NCI-H226 (cell line): ENCODE measurements at regions not wholly inside any gene's neighbourhood (a gene's known extent, or its start where the extent isn't known, plus 50 kb on each side); places are given as distances from the start of the nearest gene placed in this dataset.

ENCODE experiments used
- DNase-seq: peaks from one replicate; pipeline ENCODE4 v3.0.0-alpha.2; 2015

- DNase-seq, result no peak
These were observed 87.4 kb upstream of the PAPPA start for GRCh38 chr9:116066221-116066620.

- no peak for DNase-seq
These were observed 86.0 kb upstream of the PAPPA start for GRCh38 chr9:116067566-116067965.

DNA sequence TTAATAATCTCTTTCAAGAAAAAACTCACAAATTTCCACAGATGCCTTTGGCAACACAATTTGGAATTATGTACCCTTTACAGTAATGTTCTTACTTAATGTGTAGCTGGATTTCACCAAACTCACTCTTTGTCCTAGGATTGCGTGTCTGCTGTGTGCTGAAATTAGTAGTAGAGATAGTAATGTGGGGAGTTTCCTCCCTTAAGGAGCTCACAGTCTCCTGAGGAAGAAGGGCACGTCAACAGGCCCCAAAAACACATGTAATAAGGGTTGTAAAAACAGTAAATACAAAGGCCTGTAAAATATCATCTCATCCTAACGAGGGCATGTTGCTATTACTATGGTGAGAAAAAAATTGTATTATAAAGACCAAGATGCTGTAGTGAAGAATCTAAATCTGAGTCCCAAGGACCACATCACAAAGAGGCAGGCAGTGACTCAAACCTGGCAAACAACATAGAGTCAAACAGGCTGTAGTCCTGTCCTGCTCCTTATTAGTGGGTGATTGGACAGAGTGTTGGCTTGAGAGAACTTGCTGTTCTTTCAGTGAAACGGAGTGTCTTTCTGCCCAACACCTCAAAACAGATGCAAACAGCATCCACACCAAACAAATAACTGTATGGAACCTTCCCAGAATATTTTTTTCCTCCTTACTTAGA, 83.2 kb upstream of the PAPPA start:
- DNase-seq, result no peak

DNA sequence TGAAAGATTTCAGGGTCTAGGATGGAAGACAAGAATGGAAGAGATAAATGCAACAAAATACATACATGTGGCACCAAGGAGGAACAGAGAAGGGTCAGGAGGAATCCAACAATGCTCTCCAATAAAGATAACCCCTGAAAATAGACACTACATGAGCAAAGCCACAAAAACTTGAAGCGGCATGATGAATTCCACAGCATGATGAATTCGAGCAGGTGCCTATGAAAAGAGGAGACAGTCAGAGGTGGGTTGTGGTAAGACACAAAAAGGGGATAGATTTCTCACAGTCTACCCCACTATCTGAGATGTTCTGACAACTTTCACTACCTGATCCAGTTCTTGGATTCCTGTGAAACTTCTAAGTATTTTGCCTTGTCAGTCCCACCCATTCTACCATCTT, 81.5 kb upstream of the PAPPA start:
- DNase-seq, result no peak

DNA sequence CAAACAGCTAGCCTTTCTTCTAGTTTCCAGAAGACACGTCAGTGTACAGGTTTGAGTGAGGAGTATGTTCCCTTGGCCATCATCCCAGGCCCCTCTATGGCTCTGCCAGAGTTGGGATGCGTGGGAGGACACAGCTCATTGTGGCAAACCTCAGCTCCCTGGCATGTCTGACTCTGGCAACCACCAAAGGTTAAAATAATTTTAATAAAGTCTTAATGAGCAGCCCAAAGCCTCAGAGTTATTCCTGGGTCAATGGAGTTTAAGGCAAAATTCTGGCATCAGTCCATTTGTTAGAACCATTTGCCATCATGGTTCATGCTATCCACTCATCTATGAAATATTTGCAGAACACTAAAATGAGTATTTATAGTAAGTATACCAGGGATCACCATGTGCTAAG, 79.8 kb upstream of the PAPPA start:
- DNase-seq, result peak; percentile 9

- peak; percentile 53 for DNase-seq
These were observed 78.9 kb upstream of the PAPPA start for GRCh38 chr9:116074658-116075057.

DNA sequence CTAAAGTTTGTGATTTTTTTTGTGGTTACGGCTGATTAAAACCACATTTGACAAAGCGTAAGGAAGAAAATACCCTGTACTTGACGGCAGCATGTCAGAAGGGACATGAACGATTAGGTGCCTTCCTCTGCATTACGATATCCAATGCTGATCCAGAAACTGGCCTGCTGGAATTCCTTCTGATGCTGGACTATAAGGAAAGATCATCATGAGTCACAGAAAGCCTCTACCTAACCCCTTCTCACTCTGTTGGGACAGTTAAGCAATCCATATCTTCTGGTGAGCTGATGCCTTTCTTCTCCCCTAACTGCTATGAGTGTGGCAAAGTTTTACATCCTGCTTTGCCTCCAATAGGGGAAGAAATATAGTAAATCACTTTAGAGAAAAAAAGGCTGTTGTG, 78.4 kb upstream of the PAPPA start:
- peak; percentile 70 for DNase-seq

GRCh38 chr9:116078640-116079039, 75.0 kb upstream of the PAPPA start:
- no peak for DNase-seq

DNA sequence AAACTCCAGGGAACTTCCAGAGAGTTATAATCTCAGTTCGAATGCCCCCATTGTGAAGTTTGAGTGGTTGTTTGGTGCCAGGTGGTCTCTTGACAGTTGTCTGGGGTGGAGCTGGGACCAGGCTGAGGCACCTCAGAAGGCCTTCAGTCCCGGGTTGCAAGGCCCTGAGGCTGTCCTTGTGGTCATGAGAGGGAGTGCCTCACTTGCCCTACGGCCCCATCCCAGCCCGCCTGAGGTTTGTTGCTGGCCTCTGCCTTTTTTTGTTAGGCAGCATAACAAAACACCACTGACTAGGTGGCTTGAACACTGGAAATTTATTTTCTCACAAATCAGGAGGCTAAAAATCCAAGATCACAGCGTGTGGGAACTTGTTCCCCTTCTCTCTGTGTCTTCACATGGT, 73.0 kb upstream of the PAPPA start:
- no peak for DNase-seq

GRCh38 chr9:116081435-116082115, 72.0 kb upstream of the PAPPA start:
- DNase-seq, result no peak

- no peak for DNase-seq
These were observed 69.8 kb upstream of the PAPPA start for GRCh38 chr9:116083837-116084236.

- no peak for DNase-seq
These were observed 69.1 kb upstream of the PAPPA start for GRCh38 chr9:116084497-116084896.

DNA sequence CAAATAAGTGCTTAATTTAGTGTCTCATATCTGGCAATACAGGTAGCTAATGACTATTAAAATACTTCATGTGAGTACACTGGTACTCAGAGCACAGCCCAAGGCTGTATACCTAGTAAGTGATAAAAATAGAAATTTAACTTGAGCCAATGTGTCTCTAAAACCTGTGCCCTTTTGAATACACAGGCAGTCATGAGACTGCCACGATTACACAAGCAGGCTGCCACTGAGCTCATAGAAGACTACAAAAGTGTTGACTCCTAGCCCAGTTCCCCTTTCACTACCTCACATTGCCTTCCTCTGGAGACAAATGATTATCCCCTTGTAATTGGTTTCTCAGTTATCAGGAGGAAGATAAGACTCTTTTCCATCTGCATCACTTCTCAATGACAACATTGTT, 66.3 kb upstream of the PAPPA start:
- peak; percentile 49 for DNase-seq

DNA sequence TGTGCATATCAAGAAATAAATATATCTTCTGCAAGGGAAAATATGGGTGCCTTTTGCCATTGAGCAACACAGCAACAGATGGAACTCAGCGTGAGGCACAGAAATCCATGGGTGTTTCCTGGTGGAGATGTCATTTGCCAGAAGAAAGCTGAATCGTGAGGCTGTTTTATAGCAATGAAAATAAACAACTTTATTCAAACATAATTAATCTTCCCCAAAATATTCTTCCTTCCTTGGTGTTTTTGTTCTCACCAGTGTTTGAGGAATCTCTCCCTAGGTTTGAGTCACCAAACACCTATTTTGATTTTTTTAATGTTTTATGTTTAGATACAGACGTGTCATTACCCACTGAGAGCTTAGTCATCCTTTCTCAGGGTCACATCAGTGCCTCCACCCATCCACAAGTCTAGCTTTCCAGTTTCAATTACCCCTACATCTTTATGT, 65.8 kb upstream of the PAPPA start:
- peak; percentile 23 for DNase-seq

- no peak for DNase-seq
These were observed 65.2 kb upstream of the PAPPA start for GRCh38 chr9:116088396-116088795.

DNA sequence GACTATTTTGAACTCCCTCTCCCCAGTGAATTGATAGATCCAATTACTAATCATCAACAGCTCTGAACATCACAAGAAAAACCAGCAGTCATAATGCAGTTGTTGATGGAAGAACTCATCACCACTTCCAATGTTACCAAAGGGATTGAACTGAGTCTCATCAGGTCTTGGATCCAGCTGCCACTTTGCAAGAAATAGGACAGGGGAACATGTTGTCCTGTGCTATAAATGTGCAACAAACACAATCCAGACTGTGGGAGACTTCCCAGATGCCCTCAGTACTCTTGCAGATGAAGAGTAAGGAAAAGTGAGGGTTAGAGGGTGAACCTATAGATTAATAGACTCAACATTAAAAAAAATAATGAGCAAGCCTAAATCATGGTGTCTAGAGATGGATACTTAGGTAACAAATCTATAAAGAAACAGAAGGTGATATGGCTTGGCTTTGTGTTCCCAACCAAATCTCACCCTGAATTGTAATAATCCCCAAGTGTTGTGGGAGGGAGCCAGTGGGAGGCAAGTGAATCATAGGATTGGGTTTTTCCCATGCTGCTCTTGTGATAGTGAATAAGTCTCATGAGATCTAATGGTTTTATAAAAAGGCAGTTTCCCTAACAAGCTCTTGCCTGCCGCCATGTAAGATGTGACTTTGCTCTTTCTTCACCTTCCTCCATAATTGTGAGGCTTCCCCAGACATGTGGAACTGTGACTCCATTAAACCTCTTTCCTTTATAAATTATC, 63.4 kb upstream of the PAPPA start:
- peak; percentile 22 for DNase-seq

DNA sequence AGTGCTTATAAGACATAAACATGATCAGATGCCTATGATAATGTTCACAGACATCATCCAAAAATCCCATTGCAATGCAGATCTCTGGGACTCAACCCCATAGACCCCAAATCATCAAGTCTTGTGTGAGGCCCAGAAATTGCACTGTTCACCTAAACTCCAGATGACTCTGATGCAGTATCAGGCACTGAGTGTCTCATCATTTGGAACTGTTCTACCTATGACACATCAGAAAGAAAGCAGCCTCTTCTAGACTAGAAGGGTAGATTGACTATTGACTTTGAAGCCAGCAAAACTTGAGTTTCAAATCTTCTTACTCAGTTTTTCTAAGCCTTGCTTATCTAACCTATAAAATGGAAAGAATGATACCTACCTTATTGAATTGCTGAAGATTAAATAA, 58.7 kb upstream of the PAPPA start:
- DNase-seq, result peak; percentile 51

DNA sequence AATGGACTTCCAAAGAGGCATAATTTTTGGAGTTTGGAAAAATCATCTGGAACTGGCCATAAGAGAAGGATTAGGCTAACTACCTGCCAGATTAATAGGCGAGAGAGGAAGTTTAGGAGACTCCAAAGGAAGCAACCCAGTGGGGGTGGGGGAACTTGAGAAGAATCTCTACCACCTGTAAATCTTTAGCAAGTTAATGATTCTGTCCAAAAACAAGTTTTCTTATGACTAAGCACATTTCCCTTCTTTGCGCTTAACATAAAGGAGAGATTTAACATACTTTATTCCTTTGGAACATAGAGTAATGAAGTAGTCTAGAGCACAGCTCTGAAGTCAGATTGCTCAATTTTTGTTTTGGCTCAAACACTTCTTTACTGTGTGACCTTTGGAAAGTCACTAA, 58.2 kb upstream of the PAPPA start:
- DNase-seq, result no peak

DNA sequence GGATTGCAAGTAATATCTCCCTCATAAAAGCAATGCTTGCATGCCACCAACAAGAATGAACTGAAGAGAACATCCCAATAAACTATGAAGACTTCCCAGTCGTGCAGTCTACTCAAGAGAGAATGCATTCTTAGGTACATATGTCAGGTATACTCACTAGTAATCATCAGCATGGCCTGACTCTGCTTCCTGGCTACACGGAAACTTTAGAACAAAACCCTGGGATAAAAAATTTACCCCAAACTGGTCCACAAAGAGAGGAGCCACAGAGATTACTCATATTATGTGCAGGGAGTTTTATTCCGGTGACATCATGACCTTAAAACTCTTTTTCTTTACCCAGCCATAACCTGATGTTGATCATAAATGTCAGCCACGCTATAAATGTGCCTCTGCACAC, 57.5 kb upstream of the PAPPA start:
- DNase-seq, result peak; percentile 71

GRCh38 chr9:116096853-116097252, 56.7 kb upstream of the PAPPA start:
- DNase-seq, result peak; percentile 22

- no peak for DNase-seq
These were observed 55.1 kb upstream of the PAPPA start for GRCh38 chr9:116098476-116098875.

GRCh38 chr9:116099821-116100220, 53.8 kb upstream of the PAPPA start:
- peak; percentile 75 for DNase-seq

- peak; percentile 98 for DNase-seq
These were observed 52.9 kb upstream of the PAPPA start for GRCh38 chr9:116100711-116101121.

GRCh38 chr9:116101516-116101915, 52.1 kb upstream of the PAPPA start:
- peak; percentile 78 for DNase-seq
